AG10803 (cell line): ENCODE measurements at regions not wholly inside any gene's neighbourhood (a gene's known extent, or its start where the extent isn't known, plus 50 kb on each side); places are given as distances from the start of the nearest gene placed in this dataset.

Source experiments
- DNase-seq: peaks from one replicate; pipeline ENCODE4 v3.0.0; 2010; ENCODE audit warnings: low read depth
- H3K4me3 ChIP-seq: 2 replicates; pipeline ENCODE4 v1.5.1; 2011; ENCODE audit warnings: mild to moderate bottlenecking, low read length, control low read depth
- CTCF ChIP-seq: conservative IDR thresholded peaks from 2 replicates; pipeline ENCODE4 v1.5.1; 2011; ENCODE audit warnings: mild to moderate bottlenecking, low read length, control low read depth, inconsistent platforms

GRCh38 chr1:228936881-228937280 lies 201.6 kb downstream of the RHOU start:
- H3K4me3 ChIP-seq: no peak overlapping the region
- TF ChIP-seq CTCF: no peak
- DNase-seq: no peak

- H3K4me3 ChIP-seq: no peak overlapping the region
- no peak for DNase-seq
- TF ChIP-seq CTCF: no peak
Measured at GRCh38 chr1:228937351-228937750, 202.1 kb downstream of the RHOU start.

- no peak overlapping the region for H3K4me3 ChIP-seq
- DNase-seq: no peak
- no peak for TF ChIP-seq CTCF
Measured at GRCh38 chr1:228937851-228938536, 202.7 kb downstream of the RHOU start.

GRCh38 chr1:228938537-228938901 lies 203.2 kb downstream of the RHOU start:
- DNase-seq: no peak
- TF ChIP-seq CTCF: no peak
- no peak overlapping the region for H3K4me3 ChIP-seq

GRCh38 chr1:228939001-228939691 lies 203.9 kb downstream of the RHOU start:
- DNase-seq: no peak
- TF ChIP-seq CTCF: no peak
- no peak overlapping the region for H3K4me3 ChIP-seq

- no peak for TF ChIP-seq CTCF
- DNase-seq: no peak
- H3K4me3 ChIP-seq: no peak overlapping the region
Measured at GRCh38 chr1:228939881-228940392, 204.7 kb downstream of the RHOU start.

- TF ChIP-seq CTCF: no peak
- DNase-seq: no peak
- no peak overlapping the region for H3K4me3 ChIP-seq
Measured at GRCh38 chr1:228940526-228940925, 205.2 kb downstream of the RHOU start.
